ENCODE measurements at regions not wholly inside any gene's neighbourhood (a gene's known extent, or its start where the extent isn't known, plus 50 kb on each side); places are given as distances from the start of the nearest gene placed in this dataset.
A peak's percentile ranks its signal among the peaks of the same experiment; 100 is the strongest.

DNA sequence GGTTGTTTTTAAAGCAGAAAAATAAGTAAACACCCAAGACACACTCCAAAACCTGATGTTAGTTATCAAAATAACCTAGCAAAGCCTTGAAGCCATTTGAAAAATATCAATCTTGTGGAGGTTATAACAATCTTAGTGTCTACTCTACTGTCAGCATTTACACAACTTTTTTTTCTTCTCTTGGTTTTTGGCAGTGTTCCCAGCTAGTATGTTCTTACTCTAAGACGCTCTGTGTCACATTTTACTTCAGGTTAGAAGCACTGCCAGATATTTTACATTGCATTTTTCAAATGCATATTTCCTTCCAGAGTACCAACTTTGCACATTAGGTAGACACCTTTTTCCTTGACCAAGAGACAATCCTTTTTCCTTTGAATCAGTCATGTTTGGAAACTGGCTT is 114.0 kb upstream of the INPP4B start:
- no peak overlapping the region for H3K27ac ChIP-seq
- H3K4me3 ChIP-seq = no peak overlapping the region

- peak overlapping the region in 2 of 21 experiments; percentile 45 to 46 for H3K27ac ChIP-seq
- no peak overlapping the region for H3K4me3 ChIP-seq
Measured at GRCh38 chr4:142960867-142961644, 115.0 kb upstream of the INPP4B start.

DNA sequence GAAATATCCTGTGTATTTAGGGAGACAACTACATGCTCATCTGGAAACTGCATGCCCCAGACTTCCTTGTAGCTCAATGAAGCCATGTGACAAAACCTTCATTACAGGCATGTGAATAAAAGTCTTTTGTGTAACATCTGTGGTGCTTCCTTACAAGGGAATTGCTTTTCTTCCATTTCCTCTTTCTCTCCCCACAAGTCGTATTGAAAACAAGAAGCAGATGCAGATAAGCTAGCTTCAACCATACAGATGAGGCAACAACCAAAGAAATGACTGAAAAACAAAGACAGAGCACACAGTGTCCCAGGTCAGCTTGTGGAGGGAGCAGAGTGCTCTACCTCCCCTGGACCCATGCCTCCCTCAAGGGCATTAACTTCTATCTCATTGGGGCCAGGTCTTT is 115.8 kb upstream of the INPP4B start:
- H3K27ac ChIP-seq = no peak overlapping the region
- H3K4me3 ChIP-seq = no peak overlapping the region

DNA sequence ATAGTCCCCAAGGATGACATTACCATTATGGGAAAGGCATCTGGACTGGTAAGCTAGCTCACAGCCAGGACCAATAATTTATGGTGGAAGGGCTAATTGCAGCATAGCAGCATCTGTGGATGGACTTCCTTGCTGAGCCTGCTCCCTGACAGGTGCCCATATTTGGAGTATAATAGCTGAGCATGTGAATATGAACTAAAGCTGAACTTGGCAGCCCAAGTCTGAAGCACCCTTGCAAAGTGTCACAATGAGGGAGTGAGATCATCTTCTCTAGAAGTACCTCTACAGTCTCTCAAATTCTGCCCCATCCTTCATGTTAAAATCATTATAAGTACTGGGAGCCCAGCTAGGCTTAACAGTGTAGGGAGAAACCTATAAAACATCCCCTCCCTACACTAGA is 128.2 kb upstream of the INPP4B start:
- no peak overlapping the region for H3K27ac ChIP-seq

GRCh38 chr4:142975618-142976017 is 129.5 kb upstream of the INPP4B start:
- no peak overlapping the region for H3K4me3 ChIP-seq

More for the DNA sequence above, 128.2 kb upstream of the INPP4B start:
- H3K4me3 ChIP-seq = no peak overlapping the region

GRCh38 chr4:142976482-142976881 is 130.4 kb upstream of the INPP4B start:
- H3K27ac ChIP-seq = no peak overlapping the region

More at GRCh38 chr4:142975618-142976017, 129.5 kb upstream of the INPP4B start:
- no peak overlapping the region for H3K27ac ChIP-seq

GRCh38 chr4:142977182-142977581 is 131.1 kb upstream of the INPP4B start:
- Histone ChIP-seq H3K4me3 (no peak overlapping the region), H3K27ac (no peak overlapping the region)

More at GRCh38 chr4:142976482-142976881, 130.4 kb upstream of the INPP4B start:
- H3K4me3 ChIP-seq = no peak overlapping the region

DNA sequence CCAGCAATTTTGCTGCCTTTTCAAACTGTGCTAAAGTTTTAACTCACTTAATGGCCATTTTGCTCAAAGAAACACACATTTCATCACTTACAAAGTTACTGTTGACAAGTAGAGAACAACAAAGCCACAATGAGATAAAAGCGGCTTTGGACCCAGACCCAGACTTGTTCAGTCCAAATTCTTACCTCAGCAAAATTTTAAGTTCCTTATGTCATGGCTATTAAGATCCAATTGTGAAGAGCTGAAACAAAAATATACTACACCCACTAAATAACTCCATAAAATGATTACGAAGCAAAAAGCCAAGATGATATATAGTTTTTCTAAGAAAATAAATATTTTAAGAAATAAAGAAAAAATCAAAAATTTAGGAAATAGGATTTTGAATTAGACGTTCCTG is 137.0 kb upstream of the INPP4B start:
- Histone ChIP-seq H3K27ac (no peak overlapping the region), H3K4me3 (no peak overlapping the region)

GRCh38 chr4:142983589-142983988 is 137.5 kb upstream of the INPP4B start:
- Histone ChIP-seq H3K27ac (no peak overlapping the region), H3K4me3 (no peak overlapping the region)

GRCh38 chr4:142984871-142985585 is 138.9 kb upstream of the INPP4B start:
- H3K4me3 ChIP-seq = no peak overlapping the region
- no peak overlapping the region for H3K27ac ChIP-seq

GRCh38 chr4:143016171-143016570 is 168.5 kb upstream of the USP38 start:
- H3K27ac ChIP-seq = no peak overlapping the region
- H3K4me3 ChIP-seq = no peak overlapping the region

GRCh38 chr4:143017210-143017609 is 167.5 kb upstream of the USP38 start:
- no peak overlapping the region for H3K4me3 ChIP-seq

GRCh38 chr4:143019351-143019750 is 165.4 kb upstream of the USP38 start:
- no peak overlapping the region for H3K27ac ChIP-seq
- H3K4me3 ChIP-seq = no peak overlapping the region

More at GRCh38 chr4:143017210-143017609, 167.5 kb upstream of the USP38 start:
- H3K27ac ChIP-seq = no peak overlapping the region

- Histone ChIP-seq H3K4me3 (no peak overlapping the region), H3K27ac (no peak overlapping the region)
Measured at GRCh38 chr4:143021384-143021783, 163.3 kb upstream of the USP38 start.

GRCh38 chr4:143023239-143023918 is 161.3 kb upstream of the USP38 start:
- no peak overlapping the region for H3K27ac ChIP-seq

GRCh38 chr4:143025081-143025704 is 159.5 kb upstream of the USP38 start:
- H3K4me3 ChIP-seq = no peak overlapping the region

More at GRCh38 chr4:143023239-143023918, 161.3 kb upstream of the USP38 start:
- H3K4me3 ChIP-seq = no peak overlapping the region

DNA sequence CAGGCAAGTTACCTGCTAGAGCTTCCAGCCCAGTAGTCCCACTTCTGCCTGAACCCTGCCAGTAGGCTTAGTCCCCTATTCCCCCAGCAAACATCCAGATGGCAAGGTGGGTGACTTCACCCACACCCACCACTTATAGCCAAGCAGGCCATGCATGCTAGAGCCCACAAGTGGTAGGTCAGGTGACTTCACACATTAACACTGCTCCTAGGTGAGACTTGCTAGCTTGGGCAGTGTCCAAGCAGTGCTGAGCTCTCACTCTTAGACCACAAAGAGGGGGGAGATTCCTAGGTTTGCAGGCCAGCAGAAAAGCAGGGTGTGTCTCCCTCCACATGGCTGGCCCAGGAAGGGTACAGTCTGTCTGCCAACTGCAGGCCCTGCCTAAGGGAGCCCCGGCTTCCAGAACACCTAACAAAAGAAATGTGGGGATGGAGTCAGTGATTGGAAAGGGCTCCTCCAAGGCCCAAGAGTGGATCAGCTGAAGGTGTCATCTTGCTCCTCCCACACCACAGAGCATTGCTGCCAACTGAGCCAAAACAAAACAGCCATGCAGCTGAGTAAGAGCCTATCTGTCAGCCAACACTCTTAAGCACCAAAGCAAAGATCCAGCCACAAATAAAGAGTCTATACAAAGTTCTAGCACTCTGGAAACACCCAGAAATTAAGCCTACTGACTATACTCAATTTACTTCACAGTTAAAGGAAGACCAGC is 158.1 kb upstream of the USP38 start:
- no peak overlapping the region for H3K27ac ChIP-seq
- no peak overlapping the region for H3K4me3 ChIP-seq

More at GRCh38 chr4:143025081-143025704, 159.5 kb upstream of the USP38 start:
- no peak overlapping the region for H3K27ac ChIP-seq

- Histone ChIP-seq H3K4me3 (no peak overlapping the region), H3K27ac (no peak overlapping the region)
Measured at GRCh38 chr4:143035661-143036060, 149.1 kb upstream of the USP38 start.

DNA sequence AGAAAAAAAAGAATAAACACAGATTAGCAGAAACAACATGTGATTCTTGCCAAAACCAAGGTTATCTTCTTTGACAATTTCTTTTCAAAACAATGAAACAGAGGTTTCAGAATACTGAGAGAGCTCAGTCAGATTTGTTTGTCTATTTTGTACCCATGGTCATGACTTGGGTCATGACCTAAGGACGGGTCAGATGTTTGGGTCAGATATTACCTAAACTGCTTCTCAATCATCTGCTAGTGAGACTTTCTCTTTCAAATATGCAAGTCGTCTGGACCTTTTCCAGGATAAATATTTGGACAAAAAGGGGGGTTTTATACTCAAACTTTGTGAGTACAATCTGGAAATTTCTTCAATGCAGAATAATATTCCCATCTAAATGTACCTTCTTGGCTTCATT is 148.3 kb upstream of the USP38 start:
- no peak overlapping the region for H3K27ac ChIP-seq
- H3K4me3 ChIP-seq = no peak overlapping the region
